ENCODE measurements at regions not wholly inside any gene's neighbourhood (a gene's known extent, or its start where the extent isn't known, plus 50 kb on each side); places are given as distances from the start of the nearest gene placed in this dataset.

DNA sequence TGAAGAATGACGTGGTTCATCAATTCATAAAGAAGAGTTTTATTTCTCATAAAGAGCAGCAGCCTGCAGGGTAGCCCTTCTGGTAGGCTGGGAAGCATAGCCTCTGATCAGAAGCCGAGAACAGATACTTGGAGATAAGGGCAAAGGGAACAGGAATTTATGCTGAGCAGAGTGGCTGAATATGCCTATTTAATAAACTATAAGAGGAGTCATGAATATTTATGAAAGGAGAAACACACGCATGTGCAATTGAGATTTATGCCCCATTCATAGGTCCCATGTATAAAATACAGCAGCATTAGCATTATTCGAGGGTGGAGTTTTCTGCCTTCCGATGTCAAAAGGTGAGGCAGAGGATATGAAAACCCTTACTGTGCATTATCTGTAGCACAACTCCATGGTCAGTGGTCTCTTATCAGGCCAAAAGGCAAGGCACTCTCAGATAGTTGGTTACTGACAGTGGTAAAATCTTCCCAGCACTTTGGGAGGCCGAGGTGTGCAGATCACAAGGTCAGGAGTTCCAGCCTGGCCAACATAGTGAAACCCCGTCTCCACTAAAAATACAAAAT lies 569.1 kb downstream of the ACTL7B start:
- TF ChIP-seq, protein P1, sequence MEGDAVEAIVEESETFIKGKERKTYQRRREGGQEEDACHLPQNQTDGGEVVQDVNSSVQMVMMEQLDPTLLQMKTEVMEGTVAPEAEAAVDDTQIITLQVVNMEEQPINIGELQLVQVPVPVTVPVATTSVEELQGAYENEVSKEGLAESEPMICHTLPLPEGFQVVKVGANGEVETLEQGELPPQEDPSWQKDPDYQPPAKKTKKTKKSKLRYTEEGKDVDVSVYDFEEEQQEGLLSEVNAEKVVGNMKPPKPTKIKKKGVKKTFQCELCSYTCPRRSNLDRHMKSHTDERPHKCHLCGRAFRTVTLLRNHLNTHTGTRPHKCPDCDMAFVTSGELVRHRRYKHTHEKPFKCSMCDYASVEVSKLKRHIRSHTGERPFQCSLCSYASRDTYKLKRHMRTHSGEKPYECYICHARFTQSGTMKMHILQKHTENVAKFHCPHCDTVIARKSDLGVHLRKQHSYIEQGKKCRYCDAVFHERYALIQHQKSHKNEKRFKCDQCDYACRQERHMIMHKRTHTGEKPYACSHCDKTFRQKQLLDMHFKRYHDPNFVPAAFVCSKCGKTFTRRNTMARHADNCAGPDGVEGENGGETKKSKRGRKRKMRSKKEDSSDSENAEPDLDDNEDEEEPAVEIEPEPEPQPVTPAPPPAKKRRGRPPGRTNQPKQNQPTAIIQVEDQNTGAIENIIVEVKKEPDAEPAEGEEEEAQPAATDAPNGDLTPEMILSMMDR (IDR thresholded peaks at IDR 0.05; ENCODE audit: insufficient read depth, low read depth, low read length), result no peak
- no peak for TF ChIP-seq EZH2 (IDR thresholded peaks at IDR 0.05; ENCODE audit: insufficient read depth, low read length)

All from astrocyte (in vitro differentiated cells and primary cell).